Right atrium auricular region (tissue), 2 donors: ENCODE measurements at regions not wholly inside any gene's neighbourhood (a gene's known extent, or its start where the extent isn't known, plus 50 kb on each side); places are given as distances from the start of the nearest gene placed in this dataset.

Experiments
- DNase-seq: peaks from one replicate; pipeline ENCODE4 v3.0.0-alpha.2; 2019; ENCODE audit warnings: low spot score
- H3K27ac ChIP-seq, 2 donors: fragments of 200-600 bp; sonication (generic); 1 replicate in 1 of 2; 2 replicates in 1 of 2; pipeline ENCODE4 v1.5.1; 2016 to 2019
- H3K27me3 ChIP-seq, 2 donors: fragments of 200-600 bp; sonication (generic); one replicate each; pipeline versions ENCODE4 v1.5.1 to v1.6.0; 2017 to 2019
- H3K36me3 ChIP-seq: fragments of 200-600 bp; sonication (generic); one replicate; pipeline ENCODE4 v1.5.1; 2016
- H3K4me1 ChIP-seq, 2 donors: fragments of 200-600 bp; sonication (generic); one replicate each; pipeline versions ENCODE4 v1.5.1 to v1.6.0; 2017 to 2019
- H3K4me3 ChIP-seq, 2 donors: fragments of 200-600 bp; sonication (generic); 1 replicate in 1 of 2; 2 replicates in 1 of 2; pipeline ENCODE4 v1.5.1; 2017 to 2019; ENCODE audit warnings: mild to moderate bottlenecking in 1 of 2, moderate library complexity in 1 of 2
- H3K9me3 ChIP-seq, 2 donors: fragments of 200-600 bp; sonication (generic); one replicate each; pipeline ENCODE4 v1.5.1; 2019
- TF ChIP-seq, protein P1 (sequence below), 2 donors: fragments of 200-600 bp; sonication (generic); IDR thresholded peaks; one replicate each; pipeline ENCODE4 v1.5.1; 2019; ENCODE audit warnings: antibody characterized with exemption in 2 of 2

DNA sequence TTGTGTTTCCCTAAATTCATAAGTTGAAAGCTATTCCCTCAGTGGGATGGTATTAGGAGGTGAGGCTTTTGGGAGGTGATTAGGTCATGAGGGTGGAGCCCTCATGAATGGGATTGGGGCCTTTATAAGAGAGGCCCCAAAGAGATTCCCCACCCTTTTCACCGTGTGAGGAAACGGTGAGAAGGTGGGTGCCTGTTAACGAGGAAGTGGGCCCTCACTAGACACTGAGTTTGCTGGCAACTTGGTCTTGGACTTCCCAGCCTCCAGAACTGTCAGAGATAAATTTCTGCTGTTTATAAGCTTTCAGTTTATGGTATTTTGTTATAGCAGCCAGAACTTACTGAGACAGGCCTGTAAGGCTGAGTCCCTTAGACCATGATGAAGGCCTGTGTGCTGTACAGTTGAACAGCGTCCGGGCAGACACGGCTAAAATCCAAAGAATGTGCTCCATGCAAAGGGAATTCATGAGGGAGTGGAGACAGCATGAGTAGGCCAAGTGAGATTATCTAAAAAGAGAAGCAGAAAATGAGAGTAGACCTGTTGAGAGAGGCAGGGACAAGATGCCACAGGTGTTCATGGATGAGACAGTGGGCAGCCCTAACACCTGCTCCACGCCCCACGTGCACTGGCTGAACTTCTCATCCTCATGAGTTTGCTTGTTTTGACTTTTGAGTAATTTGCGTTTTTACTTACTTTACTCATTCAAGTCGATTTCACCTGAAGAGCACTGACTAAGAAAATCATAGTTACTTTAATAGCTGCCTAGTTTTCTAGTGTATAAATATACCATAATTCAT is 66.9 kb upstream of the SFMBT2 start:
- H3K9me3 ChIP-seq, result no peaks in the 10 kb centered on the region
- DNase-seq, result peak; percentile 16
- no peak overlapping the region for H3K4me3 ChIP-seq
- no peaks in the 10 kb centered on the region for H3K36me3 ChIP-seq
- TF ChIP-seq, protein P1, sequence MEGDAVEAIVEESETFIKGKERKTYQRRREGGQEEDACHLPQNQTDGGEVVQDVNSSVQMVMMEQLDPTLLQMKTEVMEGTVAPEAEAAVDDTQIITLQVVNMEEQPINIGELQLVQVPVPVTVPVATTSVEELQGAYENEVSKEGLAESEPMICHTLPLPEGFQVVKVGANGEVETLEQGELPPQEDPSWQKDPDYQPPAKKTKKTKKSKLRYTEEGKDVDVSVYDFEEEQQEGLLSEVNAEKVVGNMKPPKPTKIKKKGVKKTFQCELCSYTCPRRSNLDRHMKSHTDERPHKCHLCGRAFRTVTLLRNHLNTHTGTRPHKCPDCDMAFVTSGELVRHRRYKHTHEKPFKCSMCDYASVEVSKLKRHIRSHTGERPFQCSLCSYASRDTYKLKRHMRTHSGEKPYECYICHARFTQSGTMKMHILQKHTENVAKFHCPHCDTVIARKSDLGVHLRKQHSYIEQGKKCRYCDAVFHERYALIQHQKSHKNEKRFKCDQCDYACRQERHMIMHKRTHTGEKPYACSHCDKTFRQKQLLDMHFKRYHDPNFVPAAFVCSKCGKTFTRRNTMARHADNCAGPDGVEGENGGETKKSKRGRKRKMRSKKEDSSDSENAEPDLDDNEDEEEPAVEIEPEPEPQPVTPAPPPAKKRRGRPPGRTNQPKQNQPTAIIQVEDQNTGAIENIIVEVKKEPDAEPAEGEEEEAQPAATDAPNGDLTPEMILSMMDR (IDR thresholded peaks at IDR 0.05), result no peak
- H3K27ac ChIP-seq, result no peak overlapping the region
- H3K4me1 ChIP-seq, result peaks cover 0 to 13% of the 10 kb centered on the region in 2 donors
- H3K27me3 ChIP-seq, result no peaks in the 10 kb centered on the region

DNA sequence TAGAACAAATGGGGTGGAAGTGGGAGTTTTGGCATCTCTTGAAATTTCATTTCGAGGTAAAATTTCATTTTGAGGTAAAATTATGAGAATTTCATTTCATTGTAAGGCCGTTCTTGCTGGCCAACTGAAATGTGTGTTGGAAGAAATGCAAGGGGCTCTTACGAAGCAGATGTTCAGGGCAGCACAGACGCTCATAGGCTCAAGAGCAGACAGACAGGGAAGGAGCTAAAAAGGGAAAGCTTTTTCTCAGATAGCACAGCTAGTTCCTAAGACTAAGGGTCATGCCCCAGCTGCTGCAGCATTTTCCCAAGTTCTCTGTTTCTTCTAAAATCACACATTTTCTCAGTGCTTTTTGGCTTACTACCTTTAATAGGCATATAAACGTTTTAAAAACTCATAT is 65.1 kb upstream of the SFMBT2 start:
- Histone ChIP-seq H3K27ac (no peak overlapping the region), H3K9me3 (no peaks in the 10 kb centered on the region), H3K4me1 (peaks cover 0 to 13% of the 10 kb centered on the region in 2 donors), H3K36me3 (no peaks in the 10 kb centered on the region), H3K27me3 (no peaks in the 10 kb centered on the region), H3K4me3 (no peak overlapping the region)
- no peak for DNase-seq
- TF ChIP-seq, protein P1 (IDR thresholded peaks at IDR 0.05), result no peak

GRCh38 chr10:7475046-7475911 is 64.4 kb upstream of the SFMBT2 start:
- Histone ChIP-seq H3K36me3 (no peaks in the 10 kb centered on the region), H3K4me3 (no peak overlapping the region), H3K27ac (no peak overlapping the region), H3K4me1 (peaks cover 0 to 13% of the 10 kb centered on the region in 2 donors), H3K9me3 (no peaks in the 10 kb centered on the region), H3K27me3 (no peaks in the 10 kb centered on the region)
- DNase-seq, result peak; percentile 54
- TF ChIP-seq, protein P1 (IDR thresholded peaks at IDR 0.05), result no peak

DNA sequence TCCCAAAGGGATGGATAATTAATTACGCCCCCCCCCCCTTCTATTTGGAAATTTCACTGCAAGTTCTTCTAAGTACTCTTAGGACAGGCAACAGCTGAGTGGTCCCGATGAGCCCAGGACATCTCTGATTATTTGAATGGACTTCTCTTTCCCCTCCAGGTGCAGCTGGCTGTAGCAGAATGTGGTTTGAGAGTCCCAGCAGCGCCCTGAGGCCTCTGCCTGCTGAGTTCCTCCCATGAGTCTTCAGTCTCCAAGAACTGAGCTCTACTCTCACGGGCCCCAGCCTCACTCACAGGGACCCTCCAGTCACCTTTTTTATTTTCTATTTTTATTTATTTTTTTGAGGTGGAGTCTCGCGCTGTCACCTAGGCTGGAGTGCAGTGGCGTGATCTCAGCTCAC is 63.6 kb upstream of the SFMBT2 start:
- DNase-seq, result no peak
- Histone ChIP-seq H3K36me3 (no peaks in the 10 kb centered on the region), H3K9me3 (no peaks in the 10 kb centered on the region), H3K27ac (no peak overlapping the region), H3K4me3 (no peak overlapping the region), H3K27me3 (no peaks in the 10 kb centered on the region), H3K4me1 (peaks cover 0 to 13% of the 10 kb centered on the region in 2 donors)
- TF ChIP-seq, protein P1 (IDR thresholded peaks at IDR 0.05), result no peak

DNA sequence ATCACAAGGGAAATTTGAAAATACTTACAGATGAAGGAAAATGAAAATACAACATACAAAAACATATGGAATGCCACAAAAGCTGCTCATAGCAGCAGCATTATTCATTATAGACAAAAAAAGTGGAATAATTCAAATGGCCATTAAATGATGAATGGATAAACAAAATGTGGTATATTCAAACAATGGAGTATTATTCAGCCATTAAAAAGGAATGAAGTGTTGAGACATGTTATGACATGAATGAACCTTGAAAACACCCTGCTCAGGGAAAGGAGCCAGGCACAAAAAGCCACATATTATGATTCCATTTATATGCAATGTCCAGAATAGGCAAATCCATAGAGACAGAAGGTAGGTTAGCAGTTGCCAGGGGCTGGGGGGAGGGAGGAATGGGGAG is 62.6 kb upstream of the SFMBT2 start:
- Histone ChIP-seq H3K27ac (no peak overlapping the region), H3K4me3 (no peak overlapping the region), H3K36me3 (no peaks in the 10 kb centered on the region), H3K9me3 (no peaks in the 10 kb centered on the region), H3K27me3 (no peaks in the 10 kb centered on the region), H3K4me1 (peaks cover 0 to 13% of the 10 kb centered on the region in 2 donors)
- DNase-seq, result peak; percentile 7
- TF ChIP-seq, protein P1 (IDR thresholded peaks at IDR 0.05), result no peak
